Ammon's horn (tissue), 1 donor: ENCODE measurements at regions not wholly inside any gene's neighbourhood (a gene's known extent, or its start where the extent isn't known, plus 50 kb on each side); places are given as distances from the start of the nearest gene placed in this dataset.

ENCODE experiments used
- DNase-seq: peaks from one replicate; pipeline ENCODE4 v3.0.0-alpha.2; 2016; ENCODE audit warnings: low spot score

DNA sequence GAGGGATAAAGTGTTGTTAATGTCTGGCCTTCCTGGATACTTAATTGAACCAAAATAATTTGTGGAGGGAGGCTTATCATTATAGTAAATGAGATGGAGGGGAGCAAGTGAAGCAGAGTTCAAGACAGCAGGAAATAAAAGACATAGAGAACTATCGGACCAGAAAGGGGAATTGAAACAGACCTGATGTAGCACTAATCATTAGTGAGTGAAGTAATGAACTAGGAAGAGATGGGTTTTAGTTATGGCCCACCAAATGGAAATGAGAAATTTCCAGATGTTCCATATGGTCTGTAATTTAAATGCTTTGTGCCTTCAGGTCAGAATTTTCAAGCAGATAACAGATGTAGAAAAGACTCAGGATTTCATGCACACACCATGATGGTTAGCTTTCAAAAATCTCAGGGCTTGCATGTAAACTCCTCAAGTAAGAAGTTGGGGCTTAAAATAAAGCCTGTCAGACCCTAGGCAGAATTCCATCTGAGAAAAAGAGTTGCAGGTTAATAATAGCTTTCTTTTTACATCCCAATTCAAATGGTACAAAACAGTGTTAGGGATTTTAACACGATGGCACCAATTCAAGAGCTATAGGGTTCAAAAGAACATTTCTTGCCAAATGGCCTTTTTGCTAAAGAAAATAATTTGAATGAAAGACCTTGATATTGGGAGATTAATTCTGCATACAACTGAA, 355.8 kb downstream of the FSCB start:
- no peak for DNase-seq

DNA sequence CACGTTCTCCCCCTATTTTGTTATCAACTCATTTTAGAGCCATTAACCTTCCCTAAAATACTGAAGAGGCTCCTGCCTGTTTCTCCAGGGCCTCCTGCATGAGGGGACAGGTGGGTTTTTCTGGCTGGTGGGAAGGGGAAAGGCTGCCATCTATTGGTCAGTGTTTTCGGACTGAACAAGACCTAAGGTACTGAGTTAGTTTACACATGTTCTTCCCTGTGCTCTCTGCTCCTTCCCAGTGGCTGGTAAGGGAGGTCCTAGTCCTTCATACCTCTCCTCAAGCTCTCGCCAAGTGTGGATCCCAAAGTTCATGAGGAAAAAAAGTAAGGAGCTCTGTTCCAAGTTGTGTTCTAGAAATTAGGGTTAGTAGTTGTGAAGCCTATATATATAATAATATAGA, 357.5 kb downstream of the FSCB start:
- DNase-seq, result no peak

DNA sequence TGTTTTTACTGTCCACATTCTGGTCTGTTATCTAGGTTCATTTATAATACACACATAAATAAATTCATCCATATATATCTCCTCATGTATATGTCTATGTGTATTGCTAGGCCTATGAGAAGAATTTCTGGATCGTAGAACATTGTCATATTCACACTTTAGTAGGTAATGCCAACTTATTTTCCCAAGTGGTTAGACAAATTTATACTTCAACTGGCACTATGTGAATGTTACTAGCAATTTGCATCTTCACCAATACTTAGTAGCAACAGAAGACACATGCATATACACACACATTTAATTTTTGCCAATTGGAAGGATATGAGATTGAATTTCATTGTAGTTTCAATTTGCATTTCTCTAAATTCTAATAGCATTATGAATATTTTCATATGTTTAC, 365.1 kb downstream of the FSCB start:
- no peak for DNase-seq

DNA sequence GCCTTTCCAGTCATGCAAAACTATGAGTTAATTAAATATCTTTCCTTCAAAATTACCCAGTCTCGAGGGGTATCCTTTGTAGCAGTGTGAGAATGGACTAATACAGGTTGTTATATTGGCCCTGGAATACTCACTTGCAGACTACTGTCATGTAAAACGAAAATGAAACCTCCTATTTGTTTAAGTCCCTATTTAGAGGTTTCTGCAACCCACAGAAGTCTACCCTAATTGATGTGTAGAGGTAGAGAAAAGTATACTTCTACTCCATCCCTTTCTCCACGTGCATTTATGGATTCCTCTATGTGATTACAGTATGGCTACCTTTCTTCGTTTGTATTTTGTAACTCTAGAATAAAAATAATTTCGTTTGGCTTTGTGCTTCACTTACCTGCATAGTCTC, 371.1 kb downstream of the FSCB start:
- no peak for DNase-seq

DNA sequence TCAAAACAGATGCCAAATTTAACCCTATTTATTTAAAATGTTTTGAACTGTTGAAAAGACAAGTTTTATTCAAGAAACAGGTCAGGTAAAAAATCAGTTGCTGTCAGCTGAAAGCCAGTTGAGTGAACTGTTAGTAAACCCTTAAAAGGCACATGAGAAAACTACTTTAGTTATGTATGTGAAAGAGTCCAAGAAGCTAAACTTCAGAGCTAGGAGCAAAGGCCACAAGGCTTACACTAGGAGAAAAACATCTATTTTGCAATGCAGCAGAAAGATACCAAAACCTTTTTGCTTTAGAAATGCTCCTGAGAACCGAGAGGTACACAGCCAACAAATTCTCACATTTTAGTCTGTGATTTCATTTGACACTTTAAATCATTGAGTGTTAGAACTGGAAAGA, 375.2 kb downstream of the FSCB start:
- no peak for DNase-seq

DNA sequence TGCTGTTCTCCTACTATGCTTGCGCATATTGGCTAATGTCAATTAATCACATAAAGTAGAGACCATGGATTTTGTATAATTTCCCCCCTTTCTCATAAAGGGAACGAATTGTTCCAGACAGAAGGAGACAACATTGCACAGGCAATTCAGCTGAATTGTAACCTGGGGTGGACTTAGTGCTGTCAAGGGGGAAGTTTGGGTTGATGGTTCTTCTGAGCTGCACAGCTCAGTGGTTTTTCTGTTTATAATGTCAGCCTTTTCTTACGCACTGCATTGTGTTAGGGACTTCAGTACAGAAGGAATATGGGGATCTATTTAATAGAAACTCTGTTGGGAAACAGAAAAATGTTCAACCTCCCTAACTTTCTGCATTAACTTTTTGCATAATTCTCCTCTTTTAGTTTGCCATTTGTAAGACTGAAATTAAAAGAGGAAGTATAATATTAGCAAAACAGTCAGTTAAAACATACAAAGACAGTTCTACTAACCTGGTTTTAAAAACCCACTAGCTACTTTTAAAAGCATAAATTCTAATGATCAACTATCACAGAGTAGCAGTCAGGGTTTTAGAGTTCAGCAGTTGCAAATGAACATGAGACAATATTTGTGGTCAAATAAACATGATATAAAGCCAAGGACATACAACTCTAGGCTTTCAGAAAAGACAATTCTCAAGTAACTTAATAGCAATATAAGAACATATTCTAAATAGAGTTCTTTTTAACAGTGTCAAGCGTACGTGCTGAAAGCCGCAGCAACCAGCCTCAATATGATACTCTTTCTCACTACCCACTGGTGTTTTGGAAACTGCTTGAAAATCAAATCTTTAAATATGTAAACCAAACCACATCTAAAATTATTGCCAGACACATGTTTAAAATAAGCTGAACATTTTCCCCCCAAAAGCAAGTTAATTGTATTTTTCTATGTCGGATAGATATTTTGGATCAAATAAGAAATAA, 393.0 kb downstream of the FSCB start:
- DNase-seq, result no peak

DNA sequence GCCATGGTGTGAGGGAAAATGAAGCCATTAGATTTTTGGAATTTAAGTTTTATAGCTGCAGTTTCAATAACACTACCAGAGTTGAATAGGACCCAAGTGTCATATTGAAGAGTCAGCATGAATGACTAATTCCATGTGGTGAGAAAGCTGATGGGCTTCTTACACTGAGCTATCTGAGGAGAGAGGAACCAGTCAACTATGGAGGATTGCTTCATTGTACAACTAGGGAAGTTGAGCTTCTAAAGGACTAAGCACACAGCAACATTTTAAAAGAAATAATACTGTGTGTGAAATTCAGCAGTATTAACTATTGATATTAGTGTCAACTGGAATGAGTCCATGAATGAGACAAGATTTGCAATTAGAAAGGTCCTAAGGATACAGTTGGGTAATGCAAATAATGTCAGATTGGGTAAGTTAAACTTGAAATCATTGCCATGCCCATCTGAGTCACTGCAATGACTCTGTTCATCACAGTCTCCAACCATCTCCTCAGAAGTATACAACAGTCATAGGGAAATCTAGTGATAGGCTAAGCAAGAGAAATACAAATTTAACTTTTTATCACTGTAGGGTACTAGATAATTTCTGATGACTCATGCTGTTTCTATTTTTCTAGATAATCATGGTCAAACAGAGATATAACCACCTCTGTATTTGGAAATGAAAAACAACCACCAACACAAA, 394.2 kb downstream of the FSCB start:
- no peak for DNase-seq

DNA sequence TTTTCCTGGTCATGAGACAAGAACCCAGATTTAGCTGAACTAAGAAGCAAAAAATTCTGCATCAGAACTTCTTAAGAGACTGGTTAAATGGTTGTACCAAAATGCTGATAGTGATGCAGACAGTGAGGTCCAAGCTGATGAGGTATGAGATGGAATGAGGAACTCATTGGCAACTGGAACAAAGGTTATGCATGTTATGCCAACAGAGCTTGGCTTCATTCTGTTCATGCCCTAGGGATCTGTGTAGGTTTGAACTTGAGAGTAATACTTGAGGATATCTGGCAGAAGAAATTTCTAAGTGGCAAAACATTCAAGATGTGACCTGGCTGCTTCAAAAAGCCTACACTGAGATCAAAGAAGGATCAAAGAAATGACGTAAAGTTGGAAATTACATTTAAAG, 398.0 kb downstream of the FSCB start:
- no peak for DNase-seq

DNA sequence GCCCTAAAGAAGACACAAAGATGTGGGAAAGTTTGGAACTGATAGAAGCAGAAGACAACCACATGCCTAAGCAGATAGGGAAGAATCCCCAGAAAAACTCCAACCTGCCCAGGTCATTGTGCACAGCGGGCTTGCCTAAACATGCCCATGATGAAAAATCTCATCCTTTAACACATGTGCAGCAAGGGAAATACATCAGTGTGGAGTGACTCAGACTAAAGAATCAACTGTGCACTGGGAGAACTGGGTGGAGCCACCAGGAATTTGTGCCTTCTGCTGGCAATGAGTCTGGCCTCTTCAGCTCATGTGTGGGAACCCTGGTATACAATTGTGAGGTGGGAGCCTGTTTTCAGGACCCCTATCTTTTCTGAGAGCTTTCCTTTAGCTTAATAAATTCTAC, 398.5 kb downstream of the FSCB start:
- DNase-seq, result no peak

DNA sequence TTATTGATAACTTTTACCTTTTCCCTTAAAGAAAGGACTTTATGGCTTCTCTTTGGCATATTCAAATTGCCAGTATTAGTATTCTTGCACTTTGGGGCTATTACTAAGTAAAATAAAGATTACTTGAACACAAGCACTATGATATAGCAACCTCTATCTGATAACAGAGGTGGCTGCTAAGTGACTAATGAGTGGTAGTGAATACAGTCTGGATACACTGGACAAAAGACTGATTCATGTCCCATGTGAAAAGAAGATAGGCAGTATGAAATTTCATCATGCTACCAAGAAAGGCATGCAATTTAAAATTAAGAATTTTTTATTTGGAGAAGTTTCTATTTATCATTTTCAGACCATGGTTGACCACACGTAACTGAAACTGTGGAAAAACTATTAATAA, 399.9 kb downstream of the FSCB start:
- no peak for DNase-seq

DNA sequence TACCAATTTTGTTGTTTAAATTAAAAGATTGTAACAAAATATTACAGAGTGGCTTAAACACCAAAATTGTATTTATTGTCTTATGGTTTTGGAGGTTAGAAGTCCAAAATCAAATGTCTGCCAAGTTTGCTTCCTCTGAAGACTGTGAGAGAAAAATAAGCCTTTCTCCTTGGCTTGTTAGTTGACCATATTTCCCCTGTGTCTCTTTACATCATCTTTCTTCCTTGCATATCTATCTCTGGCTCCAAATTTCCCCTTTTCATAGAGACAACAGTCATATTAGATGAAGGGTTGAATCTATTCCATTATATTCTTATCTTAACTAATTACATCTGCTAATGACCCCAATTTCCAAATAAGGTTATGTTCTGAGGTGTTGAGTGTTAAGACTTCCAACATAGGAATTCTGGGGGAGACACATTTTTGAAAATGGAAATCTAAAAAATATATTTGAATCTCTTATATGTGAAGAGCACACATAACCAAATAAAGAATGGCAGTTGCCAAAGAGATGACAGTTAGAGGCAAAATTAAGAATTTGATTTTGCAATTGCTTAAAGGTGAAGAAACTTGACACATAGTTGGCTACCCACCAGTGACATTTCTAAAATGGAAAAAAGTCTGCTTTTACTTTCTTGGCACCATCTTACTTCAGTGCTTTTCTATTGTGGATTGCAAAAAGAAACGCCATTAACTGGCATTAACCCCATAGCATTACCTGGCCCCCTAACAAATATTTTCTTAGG, 407.2 kb downstream of the FSCB start:
- DNase-seq, result no peak

DNA sequence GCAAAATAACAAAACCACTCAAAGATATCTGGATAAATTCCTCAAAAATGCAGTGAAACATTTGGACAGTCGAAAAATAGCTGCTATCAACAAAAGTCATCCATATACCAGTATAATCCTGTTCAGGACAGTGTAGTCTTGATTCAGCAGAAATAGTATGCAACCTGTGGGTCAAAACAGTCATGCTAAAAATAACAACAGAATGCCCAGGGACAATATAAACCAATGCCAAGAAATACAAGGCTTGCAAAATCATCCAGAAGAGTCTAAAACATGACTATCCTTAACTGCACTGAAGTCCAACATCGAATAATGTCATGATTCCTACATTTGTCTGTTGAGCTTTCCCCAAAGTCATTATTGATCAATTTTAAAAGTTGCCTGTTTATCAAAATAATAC, 425.9 kb downstream of the FSCB start:
- DNase-seq, result no peak

DNA sequence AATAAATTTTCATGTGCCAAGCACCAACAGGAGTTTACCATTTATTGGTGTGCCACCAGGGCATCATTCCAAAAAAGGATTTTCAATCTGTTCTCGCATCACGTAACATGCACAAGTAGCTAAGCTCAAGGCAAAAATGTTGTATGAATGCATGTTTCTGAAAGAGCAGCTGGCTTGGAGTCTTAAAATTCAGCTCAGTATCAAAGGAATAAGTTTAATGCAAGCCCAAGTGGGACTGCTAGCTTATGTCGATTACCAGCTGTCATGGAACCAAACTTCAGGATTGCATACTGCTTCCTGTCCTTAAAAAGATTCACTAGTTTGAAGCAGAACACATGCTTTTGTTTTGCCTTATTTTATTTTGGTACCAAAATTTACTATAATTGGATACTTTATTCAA, 437.0 kb downstream of the FSCB start:
- peak; percentile 7 for DNase-seq

DNA sequence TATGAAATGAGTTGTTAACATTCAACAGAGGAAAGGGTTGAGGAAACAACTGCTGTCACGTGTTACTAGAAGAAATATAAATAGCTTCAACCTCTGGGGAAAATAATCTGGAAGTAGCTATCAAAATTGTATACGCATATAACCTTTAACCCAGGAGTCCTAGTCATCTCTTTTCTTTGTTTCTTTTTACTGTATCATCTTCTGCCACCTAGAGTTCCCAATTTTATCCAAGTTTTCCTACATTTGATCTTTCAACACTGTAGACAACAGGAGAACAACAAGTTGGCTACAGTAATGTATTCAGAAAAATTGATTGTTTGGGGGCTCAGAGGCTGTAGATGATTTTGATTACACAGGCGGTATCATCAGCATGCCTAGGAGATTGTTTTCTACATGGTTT, 453.7 kb downstream of the FSCB start:
- DNase-seq, result no peak

DNA sequence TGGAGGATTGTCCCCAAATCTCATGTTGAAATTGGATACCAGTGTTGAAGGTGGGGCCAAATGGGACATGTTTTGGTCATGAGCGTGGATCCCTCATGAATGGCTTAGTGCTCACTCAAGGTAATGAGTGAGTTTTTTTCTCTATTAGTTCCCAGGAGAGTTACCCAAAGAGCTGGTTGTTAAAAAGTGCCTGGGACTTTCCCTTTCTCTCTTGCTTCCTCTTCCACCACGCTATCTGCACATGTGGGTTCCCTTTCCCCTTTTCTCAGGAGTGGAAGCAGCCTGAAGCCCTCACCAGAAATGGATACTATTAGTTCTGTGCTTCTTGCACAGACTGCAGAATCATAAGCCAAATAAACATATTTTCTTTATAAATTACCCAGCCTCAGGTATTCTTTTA, 465.4 kb downstream of the FSCB start:
- no peak for DNase-seq

DNA sequence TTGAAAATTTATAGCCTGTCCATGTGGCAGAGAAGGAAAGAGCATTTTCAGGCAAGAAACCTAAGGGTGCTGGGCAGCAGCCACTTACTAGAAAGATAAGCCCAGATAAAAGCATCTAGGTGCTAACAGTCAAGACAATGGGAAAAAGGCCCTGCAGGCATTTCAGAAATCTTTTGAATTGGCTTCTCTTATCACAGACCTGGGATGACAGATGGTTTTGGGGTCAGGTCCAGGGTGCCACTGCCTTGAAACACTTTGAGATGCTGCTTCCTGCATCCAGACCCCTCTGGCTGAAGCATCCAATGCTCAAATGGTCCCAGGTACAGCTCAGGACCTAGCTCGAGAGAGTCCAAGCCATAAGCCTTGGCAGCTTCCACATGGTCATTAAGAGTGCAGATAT, 466.5 kb downstream of the FSCB start:
- no peak for DNase-seq

DNA sequence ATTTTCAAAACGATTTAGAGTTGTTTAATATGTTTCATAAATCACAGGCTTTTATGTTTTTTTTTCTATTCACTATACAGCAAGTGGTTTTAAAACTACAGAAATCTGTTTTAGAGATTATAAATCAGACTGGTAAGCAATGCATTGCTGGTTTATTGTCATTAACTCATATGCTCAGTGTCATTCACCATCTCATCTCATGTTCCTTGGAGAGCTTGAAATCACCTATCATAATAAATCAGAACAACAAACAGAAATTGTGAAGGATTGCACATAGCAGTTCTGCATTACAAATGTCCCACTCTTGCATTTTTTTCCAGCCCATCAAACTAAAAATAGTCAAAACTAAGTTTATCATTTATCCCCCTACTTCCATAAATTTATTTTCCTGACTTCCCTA, 470.8 kb downstream of the FSCB start:
- DNase-seq, result no peak

DNA sequence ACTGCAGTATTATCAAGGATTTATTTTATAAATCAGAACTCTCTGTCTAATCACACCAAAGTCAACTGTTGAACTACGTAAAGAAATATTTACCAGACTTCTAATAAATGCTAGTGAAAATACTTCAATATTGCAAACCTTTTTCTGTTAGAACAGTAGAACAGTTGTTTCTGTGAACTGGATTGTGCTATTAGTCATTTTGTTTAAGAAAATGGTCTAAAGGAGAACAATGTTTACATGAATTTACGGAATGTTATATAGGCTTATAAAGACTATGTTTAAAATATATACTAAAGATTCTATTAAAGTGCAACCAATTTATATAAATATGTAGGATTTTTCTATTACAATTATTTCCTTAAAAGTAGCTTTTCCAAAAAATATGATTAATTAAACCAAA, 471.4 kb downstream of the FSCB start:
- DNase-seq, result no peak

DNA sequence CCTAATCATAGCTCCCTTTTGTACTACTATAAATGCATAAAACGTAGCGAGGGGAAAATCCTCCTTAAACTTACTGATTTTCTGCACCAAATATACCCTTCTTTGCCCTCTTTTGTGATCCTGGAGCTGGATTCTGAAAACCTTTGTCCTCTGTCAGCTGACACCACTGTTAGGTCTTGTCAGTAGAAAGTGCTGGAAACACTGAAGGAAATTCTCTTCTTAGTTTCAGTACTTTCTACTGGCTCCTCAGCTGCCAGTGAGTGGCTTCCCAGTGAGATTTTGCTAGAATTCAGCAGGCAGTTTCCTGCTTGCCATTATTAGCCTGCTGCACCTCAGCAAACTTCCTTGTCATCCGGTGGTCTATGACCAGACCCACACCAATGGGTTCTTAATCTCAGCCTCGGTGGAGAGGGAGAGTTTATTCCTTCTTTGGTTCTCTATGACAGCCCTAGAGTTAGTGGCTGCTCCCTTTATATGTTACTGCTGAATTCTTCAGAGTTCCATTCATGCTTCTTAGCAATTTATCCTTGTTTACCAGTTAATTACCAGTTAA, 476.2 kb downstream of the FSCB start:
- DNase-seq, result no peak

DNA sequence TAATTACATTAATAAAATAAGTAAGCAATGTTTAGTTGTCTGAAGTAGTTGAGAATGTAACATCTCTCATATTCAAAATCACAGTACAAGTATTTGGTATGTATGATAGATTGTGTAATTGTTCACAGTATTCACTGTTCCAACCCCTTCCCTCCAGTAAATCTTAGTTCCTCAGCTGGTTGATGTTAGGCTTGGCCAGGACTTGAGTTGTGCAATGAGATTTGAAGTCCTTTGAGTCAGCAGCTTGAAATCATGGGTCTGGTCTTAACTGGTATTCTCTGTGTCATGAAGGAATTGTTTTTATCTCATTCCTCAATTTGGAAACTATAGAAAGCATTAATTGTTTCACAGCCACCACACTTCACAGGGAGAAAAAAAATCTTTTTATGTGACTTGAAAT, 477.1 kb downstream of the FSCB start:
- DNase-seq, result no peak

DNA sequence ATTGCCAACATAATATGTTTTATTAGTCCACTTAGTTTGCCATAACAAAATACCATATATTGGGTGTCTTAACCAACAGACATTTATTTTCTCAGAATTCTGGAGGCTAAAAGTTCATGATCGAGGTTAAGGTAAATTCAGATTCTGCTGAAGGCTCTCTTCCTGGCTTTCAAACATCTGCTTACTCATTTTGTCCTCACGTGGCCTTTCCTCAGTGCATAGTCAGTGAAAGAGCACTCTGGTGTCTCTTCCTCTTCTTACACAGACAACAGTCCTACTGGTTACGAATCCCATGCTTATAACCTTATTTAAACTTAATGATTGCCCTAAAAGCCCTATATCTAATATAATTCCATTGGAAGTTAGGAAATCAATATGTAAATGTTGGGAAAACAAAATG, 479.7 kb downstream of the FSCB start:
- no peak for DNase-seq

DNA sequence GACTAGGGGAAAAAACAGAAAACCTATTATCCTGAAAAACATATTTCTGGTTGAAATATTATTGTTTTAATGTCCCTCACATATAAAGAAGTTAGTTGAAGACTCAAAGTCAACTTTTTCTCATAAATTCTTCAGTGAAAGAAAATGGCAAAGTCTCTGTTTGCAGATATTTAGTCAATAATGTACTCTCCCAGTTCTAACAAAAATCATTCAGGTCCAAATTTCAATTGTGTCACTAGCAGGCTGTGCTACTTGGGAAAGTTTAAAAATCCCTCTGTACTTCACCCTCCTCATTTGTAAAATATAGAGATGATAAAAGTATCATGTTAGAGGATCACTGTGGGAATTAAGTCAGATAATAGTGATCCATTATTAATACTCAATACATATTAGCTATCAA, 496.5 kb downstream of the FSCB start:
- DNase-seq, result no peak
